CD8-positive, alpha-beta memory T cell (primary cell): ENCODE measurements at regions not wholly inside any gene's neighbourhood (a gene's known extent, or its start where the extent isn't known, plus 50 kb on each side); places are given as distances from the start of the nearest gene placed in this dataset.

Experiments used
- CTCF ChIA-PET: fragments of 350-600 bp; sonication (Branson Sonifier 250); formaldehyde crosslinking; loops from one replicate; lab custom pipeline; 2021; ENCODE audit warnings: antibody characterized with exemption; lab: Charles Lee
- POLR2A ChIA-PET: fragments of 350-600 bp; sonication (Branson Sonifier 250); formaldehyde crosslinking; loops from one replicate; lab custom pipeline; 2021; ENCODE audit warnings: antibody characterized with exemption; lab: Charles Lee
- DNase-seq, 5 donors: peaks; one replicate each; pipeline versions ENCODE4 v3.0.0 to v3.0.0-alpha.2; 2020 to 2022; ENCODE audit warnings: mixed read lengths in 1 of 5
- H3K27ac ChIP-seq: one replicate; pipeline ENCODE4 v1.7.0; 2013; ENCODE audit warnings: low read depth, mild to moderate bottlenecking, low read length, moderate library complexity
- H3K27me3 ChIP-seq: 2 replicates; pipeline ENCODE4 v1.7.0; 2013; ENCODE audit warnings: low read length, mild to moderate bottlenecking; ENCODE audit not compliant: insufficient read depth, poor library complexity, severe bottlenecking
- H3K36me3 ChIP-seq: 2 replicates; pipeline ENCODE4 v1.7.0; 2013; ENCODE audit warnings: mild to moderate bottlenecking, low read length, moderate library complexity; ENCODE audit not compliant: insufficient read depth
- H3K4me1 ChIP-seq: 2 replicates; pipeline ENCODE4 v1.7.0; 2013; ENCODE audit warnings: mild to moderate bottlenecking, low read length, moderate library complexity; ENCODE audit not compliant: insufficient read depth
- H3K4me3 ChIP-seq: 2 replicates; pipeline ENCODE4 v1.7.0; 2013; ENCODE audit warnings: mild to moderate bottlenecking, low read length
- H3K9me3 ChIP-seq: 2 replicates; pipeline ENCODE4 v1.7.0; 2013; ENCODE audit warnings: mild to moderate bottlenecking, low read length
- H3K27ac Mint-ChIP-seq, 8 donors: one replicate each; pipeline ENCODE4 v1.8.0; 2020 to 2021; ENCODE audit warnings: mixed read lengths in 8 of 8, mild to moderate bottlenecking in 6 of 8, inconsistent platforms in 3 of 8, moderate library complexity in 3 of 8
- H3K27me3 Mint-ChIP-seq, 2 donors: one replicate each; pipeline ENCODE4 v1.8.0; 2020 to 2021; ENCODE audit warnings: mixed read lengths in 2 of 2, mild to moderate bottlenecking in 1 of 2, moderate library complexity in 1 of 2
- H3K36me3 Mint-ChIP-seq, 3 donors: one replicate each; pipeline ENCODE4 v1.8.0; 2020 to 2021; ENCODE audit warnings: mixed read lengths in 3 of 3, inconsistent platforms in 1 of 3, mild to moderate bottlenecking in 1 of 3
- H3K4me1 Mint-ChIP-seq, 3 donors: one replicate each; pipeline ENCODE4 v1.8.0; 2020 to 2021; ENCODE audit warnings: mixed read lengths in 3 of 3, inconsistent platforms in 1 of 3, mild to moderate bottlenecking in 1 of 3
- H3K4me3 Mint-ChIP-seq, 7 donors: one replicate each; pipeline ENCODE4 v1.8.0; 2020 to 2021; ENCODE audit warnings: mixed read lengths in 7 of 7, mild to moderate bottlenecking in 6 of 7, moderate library complexity in 4 of 7, inconsistent platforms in 2 of 7
- H3K9me3 Mint-ChIP-seq, 5 donors: one replicate each; pipeline ENCODE4 v1.8.0; 2020 to 2022; ENCODE audit warnings: mixed read lengths in 5 of 5, mild to moderate bottlenecking in 3 of 5, moderate library complexity in 2 of 5, inconsistent platforms in 1 of 5

DNA sequence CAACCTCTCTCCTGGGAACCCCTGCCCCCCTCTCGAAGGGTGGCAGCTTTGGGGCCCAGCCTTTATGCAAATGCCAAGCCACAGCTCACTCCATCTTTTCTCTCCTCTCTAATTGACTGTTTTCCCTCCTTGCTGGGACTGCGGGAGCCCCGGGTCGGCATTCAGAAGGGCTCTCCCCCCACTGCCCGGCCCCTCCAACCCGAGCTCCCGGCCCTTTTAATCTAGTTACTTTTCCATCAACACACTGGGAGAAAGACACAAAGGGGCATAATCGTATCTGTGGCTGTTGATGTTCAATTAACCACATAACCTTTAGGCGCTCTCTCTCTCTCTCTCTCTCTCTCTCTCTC is 95.4 kb downstream of the INHBB start:
- no peak overlapping the region for H3K4me3 ChIP-seq
- H3K36me3 ChIP-seq = no peaks in the 10 kb centered on the region
- CTCF ChIA-PET = no interaction called here
- Mint-ChIP-seq H3K27me3 (peaks cover 31 to 74% of the 10 kb centered on the region in 2 donors), H3K4me3 (no peak overlapping the region), H3K36me3 (no peaks in the 10 kb centered on the region), H3K27ac (no peak overlapping the region), H3K4me1 (peaks cover 0 to 9% (median 3%) of the 10 kb centered on the region in 3 donors), H3K9me3 (no peaks in the 10 kb centered on the region)
- H3K4me1 ChIP-seq = no peaks in the 10 kb centered on the region
- no peak for DNase-seq
- POLR2A ChIA-PET = no interaction called here
- no peaks in the 10 kb centered on the region for H3K9me3 ChIP-seq
- no peak overlapping the region for H3K27ac ChIP-seq
- peaks cover 3% of the 10 kb centered on the region for H3K27me3 ChIP-seq

DNA sequence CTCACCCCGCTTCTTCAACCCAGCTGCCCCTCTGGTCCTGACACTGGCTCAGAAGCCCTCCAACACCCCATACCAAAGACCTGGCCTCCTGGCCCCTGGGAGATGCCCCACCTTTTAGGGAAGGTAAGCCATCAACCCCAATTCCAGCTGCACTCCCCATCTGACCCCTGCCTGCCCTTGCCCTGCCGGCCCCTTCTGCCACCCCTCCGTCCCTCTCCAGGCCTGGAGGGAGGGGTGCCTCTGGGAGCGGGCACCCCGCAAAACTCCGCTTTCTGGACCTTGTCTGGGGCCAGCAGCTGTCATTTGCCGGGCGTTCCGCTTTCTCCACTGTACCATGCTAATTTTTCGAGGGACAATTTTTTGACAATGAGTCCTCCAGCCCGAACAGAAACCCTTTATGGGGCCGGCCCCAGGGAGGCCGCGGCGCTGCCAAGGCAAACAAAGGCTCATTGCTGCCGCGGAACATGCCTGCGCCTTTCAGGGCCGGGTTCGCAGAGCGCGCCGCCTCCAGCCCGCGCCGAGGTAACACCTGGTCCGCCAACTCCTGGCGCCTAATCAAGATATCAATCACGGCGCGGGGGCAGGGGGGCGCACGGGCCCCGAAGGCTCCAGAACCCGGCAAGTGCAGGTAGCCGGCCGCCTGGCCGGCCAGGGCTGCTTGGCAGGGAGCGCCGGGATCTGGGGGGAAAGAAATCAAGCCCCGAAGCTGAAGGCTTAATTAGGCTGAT is 96.0 kb downstream of the INHBB start:
- no peak overlapping the region for H3K27ac ChIP-seq
- Mint-ChIP-seq H3K4me1 (peaks cover 0 to 9% (median 3%) of the 10 kb centered on the region in 3 donors), H3K4me3 (no peak overlapping the region), H3K27me3 (peaks cover 34 to 72% of the 10 kb centered on the region in 2 donors), H3K27ac (no peak overlapping the region), H3K9me3 (no peaks in the 10 kb centered on the region), H3K36me3 (no peaks in the 10 kb centered on the region)
- CTCF ChIA-PET = no interaction called here
- H3K4me3 ChIP-seq = no peak overlapping the region
- H3K27me3 ChIP-seq = peaks cover 3% of the 10 kb centered on the region
- POLR2A ChIA-PET = no interaction called here
- no peaks in the 10 kb centered on the region for H3K36me3 ChIP-seq
- no peak for DNase-seq
- no peaks in the 10 kb centered on the region for H3K9me3 ChIP-seq
- no peaks in the 10 kb centered on the region for H3K4me1 ChIP-seq

DNA sequence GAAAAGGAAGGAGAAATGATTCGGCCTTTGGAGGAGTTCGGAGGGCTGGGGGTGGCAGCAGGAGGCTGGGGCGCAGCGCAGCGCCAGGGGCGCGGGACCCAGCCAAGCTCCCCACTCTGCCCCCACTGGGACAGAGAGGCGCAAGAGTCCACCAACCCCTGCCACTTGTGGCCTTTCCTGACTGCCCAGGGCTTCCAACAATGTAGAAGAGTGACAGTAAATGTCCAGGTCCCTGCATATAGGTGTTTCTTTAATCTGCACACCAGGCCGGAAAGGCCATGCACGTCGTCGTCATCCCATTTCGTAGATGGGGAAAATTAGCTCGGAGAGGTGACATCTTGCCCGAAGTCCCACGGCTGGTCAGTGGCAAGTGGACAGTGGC is 96.6 kb downstream of the INHBB start:
- H3K4me1 ChIP-seq = no peaks in the 10 kb centered on the region
- Mint-ChIP-seq H3K36me3 (no peaks in the 10 kb centered on the region), H3K27ac (no peak overlapping the region), H3K9me3 (no peaks in the 10 kb centered on the region), H3K27me3 (peaks cover 34 to 75% of the 10 kb centered on the region in 2 donors), H3K4me1 (peaks cover 0 to 9% (median 3%) of the 10 kb centered on the region in 3 donors), H3K4me3 (peak overlapping the region in 2 of 7 donors; percentile 32 to 34)
- no peak for DNase-seq
- POLR2A ChIA-PET = no interaction called here
- H3K4me3 ChIP-seq = peak overlapping the region; percentile 34
- CTCF ChIA-PET = no interaction called here
- no peak overlapping the region for H3K27ac ChIP-seq
- no peaks in the 10 kb centered on the region for H3K36me3 ChIP-seq
- H3K9me3 ChIP-seq = no peaks in the 10 kb centered on the region
- peaks cover 3% of the 10 kb centered on the region for H3K27me3 ChIP-seq

DNA sequence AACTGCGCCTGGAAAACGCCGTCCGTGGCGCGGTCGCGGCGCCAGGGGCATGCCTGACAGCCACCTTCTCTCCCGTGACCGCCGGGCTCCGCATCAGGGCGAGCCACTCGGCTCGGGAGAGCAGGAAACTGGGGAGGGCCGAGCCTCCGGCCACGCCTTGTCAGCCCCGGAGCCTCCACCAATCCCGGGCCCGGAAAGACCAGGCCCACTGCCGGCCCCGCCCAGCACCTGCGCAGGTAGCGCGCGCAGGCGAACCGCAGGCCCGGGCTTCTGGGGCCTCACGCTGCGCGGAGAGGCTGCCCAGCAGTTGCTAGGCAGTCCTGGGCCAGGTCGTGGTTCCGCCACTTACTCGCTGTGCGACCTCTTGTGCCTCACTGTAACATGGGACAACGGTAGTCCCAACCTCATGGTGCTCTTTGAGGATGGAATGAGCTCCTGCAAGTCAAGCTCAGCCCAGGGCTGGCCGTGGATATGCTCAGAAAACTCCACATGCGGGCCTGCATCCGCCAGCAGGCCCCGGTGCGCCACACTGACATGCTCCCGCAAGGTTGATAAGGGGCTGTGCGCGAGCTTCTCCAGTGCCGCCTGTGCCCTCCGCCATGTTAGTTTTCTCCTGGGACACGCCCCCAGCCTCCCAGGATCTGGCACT is 97.1 kb downstream of the INHBB start:
- Mint-ChIP-seq H3K4me3 (peak overlapping the region in 3 of 7 donors; percentile 32 to 65 (median 34)), H3K36me3 (no peaks in the 10 kb centered on the region), H3K27me3 (peaks cover 34 to 72% of the 10 kb centered on the region in 2 donors), H3K4me1 (peaks cover 0 to 9% (median 3%) of the 10 kb centered on the region in 3 donors), H3K9me3 (no peaks in the 10 kb centered on the region), H3K27ac (peak overlapping the region in 1 of 8 donors; percentile 19)
- H3K27ac ChIP-seq = no peak overlapping the region
- H3K27me3 ChIP-seq = peaks cover 3% of the 10 kb centered on the region
- H3K36me3 ChIP-seq = no peaks in the 10 kb centered on the region
- no peaks in the 10 kb centered on the region for H3K4me1 ChIP-seq
- POLR2A ChIA-PET = no interaction called here
- peak in 1 of 5 donors; percentile 14 for DNase-seq
- no peaks in the 10 kb centered on the region for H3K9me3 ChIP-seq
- CTCF ChIA-PET = no interaction called here
- peak overlapping the region; percentile 34 for H3K4me3 ChIP-seq

DNA sequence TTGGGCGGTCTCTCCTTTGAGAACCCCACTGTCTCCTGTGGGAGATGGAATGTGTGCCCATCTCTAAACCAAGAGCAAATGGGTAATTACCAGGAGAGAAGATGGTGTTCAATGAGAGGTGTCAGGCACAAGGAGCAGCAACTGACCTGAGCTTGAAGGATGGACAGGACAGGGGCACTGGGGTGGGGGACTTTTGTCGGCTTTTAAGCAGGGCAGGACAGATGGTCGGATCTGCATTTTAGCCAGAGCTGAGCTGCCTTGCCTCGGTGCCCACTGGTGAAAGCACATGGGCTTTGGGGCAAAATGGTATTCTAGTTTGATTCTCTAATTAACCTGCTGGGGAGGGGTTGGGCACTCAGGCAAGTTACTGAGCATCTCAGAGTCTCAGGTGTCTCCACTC is 98.0 kb downstream of the INHBB start:
- H3K9me3 ChIP-seq = no peaks in the 10 kb centered on the region
- H3K27me3 Mint-ChIP-seq = peaks cover 28 to 67% of the 10 kb centered on the region in 2 donors
- POLR2A ChIA-PET = no interaction called here
- H3K4me3 Mint-ChIP-seq = no peak overlapping the region
- CTCF ChIA-PET = no interaction called here
- no peaks in the 10 kb centered on the region for H3K9me3 Mint-ChIP-seq
- no peaks in the 10 kb centered on the region for H3K36me3 Mint-ChIP-seq
- H3K27ac ChIP-seq = no peak overlapping the region
- peaks cover 3% of the 10 kb centered on the region for H3K27me3 ChIP-seq
- no peak overlapping the region for H3K27ac Mint-ChIP-seq
- no peak for DNase-seq
- peaks cover 0 to 9% (median 3%) of the 10 kb centered on the region in 3 donors for H3K4me1 Mint-ChIP-seq
- no peaks in the 10 kb centered on the region for H3K4me1 ChIP-seq
- H3K4me3 ChIP-seq = no peak overlapping the region
- H3K36me3 ChIP-seq = no peaks in the 10 kb centered on the region

DNA sequence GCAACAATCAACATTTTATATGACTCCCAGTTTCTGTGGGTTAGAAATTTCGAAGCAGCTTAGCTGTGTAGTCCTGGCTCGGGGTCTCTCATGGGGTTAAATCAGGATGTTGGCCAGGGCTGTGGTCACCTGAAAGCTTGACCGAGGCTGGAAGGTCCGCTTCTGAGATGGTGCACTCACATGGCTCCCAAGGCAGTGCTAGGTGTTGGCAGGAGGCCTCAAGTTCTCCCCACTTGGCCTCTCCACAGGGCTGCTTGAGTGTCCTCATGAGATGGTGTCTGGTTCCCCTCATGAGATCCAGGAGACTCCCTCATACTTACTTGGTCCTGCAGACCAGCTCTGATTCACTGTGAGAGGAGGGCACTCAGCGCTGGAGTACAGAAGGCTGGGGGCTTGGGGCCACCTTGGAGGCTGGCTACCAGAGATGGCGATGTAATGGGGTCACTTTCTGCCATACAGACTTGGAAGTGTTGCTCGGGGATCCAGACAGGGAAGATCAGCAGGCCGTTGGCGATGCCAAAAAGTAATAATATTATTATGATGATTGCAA is 98.8 kb downstream of the INHBB start:
- Mint-ChIP-seq H3K4me1 (peaks cover 0 to 9% (median 3%) of the 10 kb centered on the region in 3 donors), H3K36me3 (no peaks in the 10 kb centered on the region), H3K9me3 (no peaks in the 10 kb centered on the region), H3K4me3 (no peak overlapping the region), H3K27ac (no peak overlapping the region), H3K27me3 (peaks cover 32 to 64% of the 10 kb centered on the region in 2 donors)
- Histone ChIP-seq H3K27me3 (peaks cover 3% of the 10 kb centered on the region), H3K9me3 (no peaks in the 10 kb centered on the region), H3K36me3 (no peaks in the 10 kb centered on the region), H3K4me1 (no peaks in the 10 kb centered on the region), H3K4me3 (no peak overlapping the region), H3K27ac (no peak overlapping the region)
- ChIA-PET POLR2A (no interaction called here), CTCF (no interaction called here)
- DNase-seq = no peak

DNA sequence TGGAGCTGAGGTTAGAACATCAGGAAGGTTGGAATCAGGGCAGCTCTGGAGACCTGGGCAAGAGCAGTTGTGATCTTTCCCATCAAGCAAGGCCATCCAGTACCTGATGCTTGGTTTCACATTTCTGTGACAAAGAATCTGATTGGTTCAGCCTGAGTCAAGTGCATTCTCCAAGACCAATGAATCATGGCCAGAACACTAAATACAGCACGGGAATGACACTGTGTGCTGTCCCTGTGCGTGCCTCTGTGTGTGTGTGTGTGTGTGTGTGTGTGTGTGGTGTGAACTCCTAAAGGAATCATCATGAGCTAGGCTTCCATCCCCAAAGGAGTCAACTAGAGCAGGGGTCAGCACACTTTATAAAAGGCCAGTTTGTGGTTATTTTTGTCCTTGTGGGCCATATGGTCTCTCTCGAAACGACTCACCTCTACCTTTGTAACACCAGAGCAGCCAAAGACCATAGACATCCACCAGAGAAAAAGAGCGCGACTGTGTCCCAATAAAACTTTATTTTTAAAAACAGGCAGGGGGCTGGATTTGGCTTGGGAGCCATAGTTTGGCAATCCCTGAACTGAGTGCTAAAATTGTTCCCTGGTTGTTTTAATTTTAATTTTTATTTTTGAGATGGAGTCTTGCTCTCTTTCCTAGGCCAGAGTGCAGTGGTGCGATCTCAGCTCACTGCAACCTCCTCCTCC is 99.7 kb downstream of the INHBB start:
- H3K4me3 Mint-ChIP-seq = no peak overlapping the region
- Histone ChIP-seq H3K4me3 (no peak overlapping the region), H3K9me3 (no peaks in the 10 kb centered on the region), H3K27me3 (peaks cover 3% of the 10 kb centered on the region), H3K4me1 (no peaks in the 10 kb centered on the region), H3K27ac (no peak overlapping the region), H3K36me3 (no peaks in the 10 kb centered on the region)
- ChIA-PET CTCF (no interaction called here), POLR2A (no interaction called here)
- no peak for DNase-seq
- peaks cover 29 to 57% of the 10 kb centered on the region in 2 donors for H3K27me3 Mint-ChIP-seq
- peaks cover 0 to 9% (median 3%) of the 10 kb centered on the region in 3 donors for H3K4me1 Mint-ChIP-seq
- no peaks in the 10 kb centered on the region for H3K9me3 Mint-ChIP-seq
- H3K36me3 Mint-ChIP-seq = no peaks in the 10 kb centered on the region
- no peak overlapping the region for H3K27ac Mint-ChIP-seq
